ENCODE measurements at regions not wholly inside any gene's neighbourhood (a gene's known extent, or its start where the extent isn't known, plus 50 kb on each side); places are given as distances from the start of the nearest gene placed in this dataset.
"Not testable (repeated sequence)": the region's sequence is repeated elsewhere in the genome, so short reads cannot be mapped to it uniquely, and the experiment has no call there.

DNA sequence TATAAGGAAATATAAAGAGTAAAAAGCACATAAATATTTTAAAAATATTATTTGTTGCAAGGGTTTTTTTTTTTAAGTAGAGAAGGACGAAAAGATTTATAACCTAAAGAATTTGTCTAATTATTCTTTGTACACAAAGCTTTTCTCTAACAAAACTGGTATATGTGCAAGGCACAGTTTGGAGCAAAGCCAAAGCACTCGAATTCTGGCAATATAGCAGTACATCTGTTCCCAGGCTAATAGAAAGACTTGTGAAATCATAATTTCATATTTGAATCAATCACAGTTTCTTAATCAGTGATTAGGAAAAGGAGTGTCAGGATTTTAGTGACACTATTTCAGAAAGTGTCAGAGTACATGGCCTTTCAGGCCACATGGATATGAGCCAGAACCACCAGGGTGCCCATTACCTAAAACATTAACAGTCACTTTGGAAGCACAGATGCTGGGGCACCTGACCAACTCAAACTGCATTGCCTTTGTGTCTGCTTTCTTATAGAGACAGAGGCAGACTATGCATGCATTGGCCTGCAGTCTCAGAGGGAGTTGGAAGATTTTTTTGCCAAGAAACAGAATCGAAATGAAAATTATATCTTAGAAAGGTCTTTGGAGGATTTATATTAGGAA is 651.8 kb upstream of the SGO1 start:
- Histone ChIP-seq H3K4me3 (no peak overlapping the region), H3K27me3 (no peaks in the 10 kb centered on the region), H3K9me3 (peaks cover 0 to 4% (median 0%) of the 10 kb centered on the region in 4 donors), H3K27ac (no peak overlapping the region), H3K4me1 (peaks cover 0 to 4% (median 0%) of the 10 kb centered on the region in 4 donors), H3K36me3 (no peaks in the 10 kb centered on the region)
- DNase-seq, result peak; percentile 36 to 38
- intact Hi-C loops (cut with DNase I; ENCODE audit: low total_unique reads), result no loop called here
- WGBS, 5 donors, result 23 to 38% (median 24%) methylated on average over 3 of the region's 3 CpGs
- TF ChIP-seq POLR2AphosphoS5 (IDR thresholded peaks at IDR 0.05), result no peak
- TF ChIP-seq POLR2A (IDR thresholded peaks at IDR 0.05), result no peak
- TF ChIP-seq EP300 (IDR thresholded peaks at IDR 0.05), result no peak
- TF ChIP-seq, protein P1, sequence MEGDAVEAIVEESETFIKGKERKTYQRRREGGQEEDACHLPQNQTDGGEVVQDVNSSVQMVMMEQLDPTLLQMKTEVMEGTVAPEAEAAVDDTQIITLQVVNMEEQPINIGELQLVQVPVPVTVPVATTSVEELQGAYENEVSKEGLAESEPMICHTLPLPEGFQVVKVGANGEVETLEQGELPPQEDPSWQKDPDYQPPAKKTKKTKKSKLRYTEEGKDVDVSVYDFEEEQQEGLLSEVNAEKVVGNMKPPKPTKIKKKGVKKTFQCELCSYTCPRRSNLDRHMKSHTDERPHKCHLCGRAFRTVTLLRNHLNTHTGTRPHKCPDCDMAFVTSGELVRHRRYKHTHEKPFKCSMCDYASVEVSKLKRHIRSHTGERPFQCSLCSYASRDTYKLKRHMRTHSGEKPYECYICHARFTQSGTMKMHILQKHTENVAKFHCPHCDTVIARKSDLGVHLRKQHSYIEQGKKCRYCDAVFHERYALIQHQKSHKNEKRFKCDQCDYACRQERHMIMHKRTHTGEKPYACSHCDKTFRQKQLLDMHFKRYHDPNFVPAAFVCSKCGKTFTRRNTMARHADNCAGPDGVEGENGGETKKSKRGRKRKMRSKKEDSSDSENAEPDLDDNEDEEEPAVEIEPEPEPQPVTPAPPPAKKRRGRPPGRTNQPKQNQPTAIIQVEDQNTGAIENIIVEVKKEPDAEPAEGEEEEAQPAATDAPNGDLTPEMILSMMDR (IDR thresholded peaks at IDR 0.05), result no peak

DNA sequence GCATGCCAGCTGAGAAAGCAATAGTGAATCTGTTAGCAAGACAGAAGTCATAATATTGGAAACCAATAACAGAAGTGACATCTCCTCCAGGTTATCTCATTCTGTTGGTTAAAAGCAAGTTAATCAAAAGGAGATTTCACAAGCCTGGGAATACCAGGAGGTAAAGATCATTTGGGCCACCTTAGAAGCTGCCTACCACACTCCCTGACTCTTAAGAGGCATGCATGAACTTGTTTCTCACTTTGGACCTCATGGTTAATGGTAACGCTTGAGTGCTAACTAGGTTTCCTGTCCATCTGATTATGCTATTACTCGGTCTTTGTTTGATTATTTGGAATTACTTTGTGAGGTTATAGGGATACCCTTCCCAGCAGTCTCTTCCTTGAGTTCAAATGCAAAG is 650.8 kb upstream of the SGO1 start:
- intact Hi-C loops (cut with DNase I; ENCODE audit: low total_unique reads), result no loop called here
- no peak for TF ChIP-seq POLR2AphosphoS5 (IDR thresholded peaks at IDR 0.05)
- TF ChIP-seq, protein P1 (IDR thresholded peaks at IDR 0.05), result no peak
- no peak for TF ChIP-seq EP300 (IDR thresholded peaks at IDR 0.05)
- no peak for TF ChIP-seq POLR2A (IDR thresholded peaks at IDR 0.05)

GRCh38 chr3:20832963-20833362 is 647.0 kb upstream of the SGO1 start:
- 67 to 76% (median 73%) methylated on average over 2 of the region's 2 CpGs for WGBS, 5 donors
- intact Hi-C loops (cut with DNase I; ENCODE audit: low total_unique reads), result no loop called here
- Histone ChIP-seq H3K4me1 (peaks cover 0 to 1% (median 0%) of the 10 kb centered on the region in 4 donors), H3K27ac (no peak overlapping the region), H3K4me3 (no peak overlapping the region), H3K36me3 (no peaks in the 10 kb centered on the region), H3K27me3 (no peaks in the 10 kb centered on the region), H3K9me3 (peaks cover 0 to 4% (median 0%) of the 10 kb centered on the region in 4 donors)
- TF ChIP-seq EP300 (IDR thresholded peaks at IDR 0.05) (no peak), POLR2AphosphoS5 (IDR thresholded peaks at IDR 0.05) (no peak), POLR2A (IDR thresholded peaks at IDR 0.05) (no peak)
- TF ChIP-seq, protein P1 (IDR thresholded peaks at IDR 0.05), result no peak
- no peak for DNase-seq

More for the DNA sequence above, 650.8 kb upstream of the SGO1 start:
- no peaks in the 10 kb centered on the region for H3K27me3 ChIP-seq
- no peak overlapping the region for H3K27ac ChIP-seq
- H3K36me3 ChIP-seq, result no peaks in the 10 kb centered on the region
- peaks cover 0 to 4% (median 0%) of the 10 kb centered on the region in 4 donors for H3K9me3 ChIP-seq
- WGBS, 5 donors, result 33 to 60% (median 38%) methylated on average over 2 of the region's 2 CpGs
- H3K4me1 ChIP-seq, result peaks cover 0 to 4% (median 0%) of the 10 kb centered on the region in 4 donors
- H3K4me3 ChIP-seq, result no peak overlapping the region
- no peak for DNase-seq

DNA sequence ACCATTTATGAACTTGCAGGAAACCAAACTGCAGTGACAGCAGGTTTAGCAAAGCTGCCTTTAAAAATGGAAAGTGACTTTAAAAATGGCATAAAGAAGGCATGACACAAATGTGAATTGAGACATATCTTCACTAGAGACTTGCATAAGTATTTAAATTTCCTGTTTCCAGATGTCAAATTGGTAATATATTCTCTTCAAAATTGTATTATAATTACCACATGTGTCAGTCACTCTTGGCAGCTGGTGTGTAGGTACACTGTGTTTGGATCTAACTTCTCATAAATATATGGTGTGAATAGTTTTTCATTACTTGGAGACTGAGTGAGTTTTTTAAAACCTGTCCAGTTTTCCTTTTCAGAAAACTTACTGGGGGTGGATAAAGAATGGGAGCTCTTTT is 636.2 kb upstream of the SGO1 start:
- Histone ChIP-seq H3K27ac (no peak overlapping the region), H3K4me3 (no peak overlapping the region), H3K27me3 (no peaks in the 10 kb centered on the region), H3K9me3 (peaks cover 0 to 17% (median 9%) of the 10 kb centered on the region in 4 donors), H3K4me1 (no peaks in the 10 kb centered on the region), H3K36me3 (no peaks in the 10 kb centered on the region)
- no peak for DNase-seq
- TF ChIP-seq EP300 (IDR thresholded peaks at IDR 0.05) (no peak), POLR2AphosphoS5 (IDR thresholded peaks at IDR 0.05) (no peak), POLR2A (IDR thresholded peaks at IDR 0.05) (no peak)
- TF ChIP-seq, protein P1 (IDR thresholded peaks at IDR 0.05), result no peak
- intact Hi-C loops (cut with DNase I; ENCODE audit: low total_unique reads), result no loop called here

GRCh38 chr3:20820872-20821271 is 634.9 kb upstream of the SGO1 start:
- WGBS, 5 donors, result 88 to 94% (median 91%) methylated on average over 9 of the region's 9 CpGs
- peaks cover 0 to 17% (median 9%) of the 10 kb centered on the region in 4 donors for H3K9me3 ChIP-seq
- H3K4me1 ChIP-seq; H3K27ac ChIP-seq; H3K36me3 ChIP-seq; H3K27me3 ChIP-seq; intact Hi-C loops (cut with DNase I; ENCODE audit: low total_unique reads); DNase-seq; H3K4me3 ChIP-seq: not testable (repeated sequence)
